HepG2 (cell line): ENCODE measurements at regions not wholly inside any gene's neighbourhood (a gene's known extent, or its start where the extent isn't known, plus 50 kb on each side); places are given as distances from the start of the nearest gene placed in this dataset.
"Not testable (repeated sequence)": the region's sequence is repeated elsewhere in the genome, so short reads cannot be mapped to it uniquely, and the experiment has no call there.

Source experiments
- ATAC-seq: fragments of 200-7000 bp; cut with Tn5 transposase; 3 replicates; pipeline ENCODE4 v1.9.1; 2020; ENCODE audit warnings: mild to moderate bottlenecking, moderate library complexity
- BruUV-seq: library from RNA; stranded (reverse); fragments of 400-500 nt; replicated peaks from 2 replicates; lab custom pipeline; 2021; lab: Mats Ljungman, UMichigan
- CTCF ChIA-PET: fragments of 300-600 bp; formaldehyde crosslinking; extraction: SDS; loops from one replicate; lab custom pipeline; 2021; ENCODE audit warnings: low total read pairs, inconsistent platforms, low intra/inter-chr PET ratio; lab: Yijun Ruan, JAX
- POLR2A ChIA-PET: fragments of 350-600 bp; sonication (Branson Sonifier 250); formaldehyde crosslinking; loops from one replicate; lab custom pipeline; 2020; ENCODE audit warnings: antibody characterized with exemption, inconsistent platforms; lab: Yijun Ruan, JAX
- DNase-seq: peaks from one replicate; pipeline ENCODE4 v3.0.0-alpha.2; 2015; ENCODE audit warnings: low spot score
- FAIRE-seq: peaks from 3 replicates; lab custom pipeline; 2011; peaks lifted over from hg19 to GRCh38; lab: Jason Lieb, UNC
- H2AFZ ChIP-seq: one replicate; pipeline ENCODE4 v1.6.1; 2011; ENCODE audit warnings: low read length, inconsistent platforms
- H3K27ac ChIP-seq: fragments of 300-600 bp; 3 replicates; pipeline ENCODE4 v1.8.0; 2011; ENCODE audit warnings: mixed run types, mild to moderate bottlenecking, mixed read lengths, low read length, inconsistent platforms; ENCODE audit not compliant: insufficient read depth; ENCODE audit errors: extremely low read length
- H3K27me3 ChIP-seq, 2 experiments: fragments of 200-600 bp in 1 of 2; 2 replicates in 1 of 2; 3 replicates in 1 of 2; pipeline versions ENCODE4 v1.6.0 to v1.8.0; 2011; ENCODE audit warnings: low read length in 2 of 2, mild to moderate bottlenecking in 2 of 2, moderate library complexity in 2 of 2, inconsistent platforms in 1 of 2; ENCODE audit not compliant: insufficient read depth in 2 of 2, control insufficient read depth in 1 of 2
- H3K36me3 ChIP-seq, 2 experiments: fragments of 200-600 bp in 1 of 2; replicated peaks in 1 of 2; 2 replicates in 1 of 2; 3 replicates in 1 of 2; pipeline versions ENCODE4 v1.5.1 to v1.8.0; 2011; ENCODE audit warnings: low read length in 2 of 2, inconsistent platforms in 1 of 2; ENCODE audit not compliant: insufficient read depth in 2 of 2, control insufficient read depth in 1 of 2
- H3K4me1 ChIP-seq: 2 replicates; pipeline ENCODE4 v1.5.1; 2012; ENCODE audit warnings: low read length, inconsistent platforms; ENCODE audit not compliant: insufficient read depth
- H3K4me2 ChIP-seq: 2 replicates; pipeline ENCODE4 v1.6.0; 2011; ENCODE audit warnings: low read depth, low read length, inconsistent platforms
- H3K4me3 ChIP-seq, 3 experiments: fragments of 200-600 bp in 1 of 3; sonication (generic), shearing (Covaris generic) in 1 of 3; replicated peaks in 1 of 3; 2 replicates each; pipeline ENCODE4 v1.5.1; 2011 to 2016; ENCODE audit warnings: low read length in 3 of 3, inconsistent platforms in 2 of 3, low read depth in 2 of 3, mild to moderate bottlenecking in 2 of 3, control low read depth in 1 of 3, mixed read lengths in 1 of 3; ENCODE audit not compliant: insufficient read depth in 1 of 3
- H3K79me2 ChIP-seq: one replicate; pipeline ENCODE4 v1.6.1; 2011; ENCODE audit warnings: low read length, inconsistent platforms; ENCODE audit not compliant: insufficient read depth
- H3K9ac ChIP-seq: 2 replicates; pipeline ENCODE4 v1.6.0; 2011; ENCODE audit warnings: mild to moderate bottlenecking, low read depth, low read length, inconsistent platforms; ENCODE audit not compliant: insufficient read depth
- H3K9me3 ChIP-seq: 2 replicates; pipeline ENCODE4 v1.5.1; 2012; ENCODE audit warnings: mild to moderate bottlenecking, low read length
- H4K20me1 ChIP-seq: 2 replicates; pipeline ENCODE4 v1.6.0; 2011; ENCODE audit warnings: inconsistent platforms, mild to moderate bottlenecking, low read length, moderate library complexity; ENCODE audit not compliant: insufficient read depth
- ASH2L ChIP-seq: fragments of 300-600, 200-600 bp; sonication (generic); IDR thresholded peaks from 2 replicates; pipeline ENCODE4 v1.7.0; 2017; ENCODE audit warnings: low read depth, mild to moderate bottlenecking, moderate library complexity, mixed read lengths, low read length; ENCODE audit not compliant: insufficient read length
- ATF7-NPFF ChIP-seq: sonication (generic); formaldehyde crosslinking; IDR thresholded peaks from 2 replicates; pipeline ENCODE4 v1.8.1; 2023; ENCODE audit warnings: mild to moderate bottlenecking, low read depth, missing genetic modification reagents, moderate library complexity
- EP300 ChIP-seq, 3 experiments: sonication (generic) in 1 of 3; formaldehyde crosslinking in 1 of 3; IDR thresholded peaks; 2 replicates each; pipeline versions ENCODE4 v1.5.1 to v1.6.1; 2011 to 2020; ENCODE audit warnings: low read depth in 2 of 3, low read length in 2 of 3, borderline replicate concordance in 1 of 3, improper control_type of control experiment in 1 of 3, mild to moderate bottlenecking in 1 of 3, missing genetic modification reagents in 1 of 3, moderate library complexity in 1 of 3
- FOXC1 ChIP-seq: sonication (generic); formaldehyde crosslinking; IDR thresholded peaks from 2 replicates; pipeline ENCODE4 v1.8.0; 2022; ENCODE audit warnings: mild to moderate bottlenecking, missing genetic modification reagents, borderline replicate concordance
- HDAC2 ChIP-seq: sonication (generic); formaldehyde crosslinking; IDR thresholded peaks from 2 replicates; pipeline ENCODE4 v1.4.0; 2020; ENCODE audit warnings: missing genetic modification reagents
- HIVEP1 ChIP-seq: sonication (generic); formaldehyde crosslinking; IDR thresholded peaks from 2 replicates; pipeline ENCODE4 v1.4.0; 2020; ENCODE audit warnings: mild to moderate bottlenecking, missing genetic modification reagents
- MEIS2 ChIP-seq: sonication (generic); formaldehyde crosslinking; IDR thresholded peaks from 2 replicates; pipeline ENCODE4 v1.9.0; 2021; ENCODE audit warnings: mild to moderate bottlenecking, missing genetic modification reagents
- ZNF317 ChIP-seq: sonication (generic); formaldehyde crosslinking; IDR thresholded peaks from 2 replicates; pipeline ENCODE4 v1.5.0; 2020; ENCODE audit warnings: mild to moderate bottlenecking, missing genetic modification reagents
- ZNF747 ChIP-seq: sonication (generic); formaldehyde crosslinking; IDR thresholded peaks from 2 replicates; pipeline ENCODE4 v1.8.1; 2023; ENCODE audit warnings: missing genetic modification reagents, mild to moderate bottlenecking, borderline replicate concordance
- WGBS: methylation state at CpG from one replicate; pipeline ENCODE4 v1.1.6; 2017; ENCODE audit warnings: low lambda C conversion rate; 5-methylcytosine and 5-hydroxymethylcytosine counted together
- in situ Hi-C: cut with HindIII; loops from 2 replicates; pipeline ENCODE4 v1.10.0; 2017; ENCODE audit warnings: low pct_unique_long_range_greater_than_20kb; ENCODE audit not compliant: extremely low pct_ligation_motif_present
- intact Hi-C: fragments of 100-400 bp; cut with micrococcal nuclease; formaldehyde crosslinking; loops from one replicate; pipeline ENCODE4 v1.10.0; 2022; ENCODE audit not compliant: unreplicated experiment

DNA sequence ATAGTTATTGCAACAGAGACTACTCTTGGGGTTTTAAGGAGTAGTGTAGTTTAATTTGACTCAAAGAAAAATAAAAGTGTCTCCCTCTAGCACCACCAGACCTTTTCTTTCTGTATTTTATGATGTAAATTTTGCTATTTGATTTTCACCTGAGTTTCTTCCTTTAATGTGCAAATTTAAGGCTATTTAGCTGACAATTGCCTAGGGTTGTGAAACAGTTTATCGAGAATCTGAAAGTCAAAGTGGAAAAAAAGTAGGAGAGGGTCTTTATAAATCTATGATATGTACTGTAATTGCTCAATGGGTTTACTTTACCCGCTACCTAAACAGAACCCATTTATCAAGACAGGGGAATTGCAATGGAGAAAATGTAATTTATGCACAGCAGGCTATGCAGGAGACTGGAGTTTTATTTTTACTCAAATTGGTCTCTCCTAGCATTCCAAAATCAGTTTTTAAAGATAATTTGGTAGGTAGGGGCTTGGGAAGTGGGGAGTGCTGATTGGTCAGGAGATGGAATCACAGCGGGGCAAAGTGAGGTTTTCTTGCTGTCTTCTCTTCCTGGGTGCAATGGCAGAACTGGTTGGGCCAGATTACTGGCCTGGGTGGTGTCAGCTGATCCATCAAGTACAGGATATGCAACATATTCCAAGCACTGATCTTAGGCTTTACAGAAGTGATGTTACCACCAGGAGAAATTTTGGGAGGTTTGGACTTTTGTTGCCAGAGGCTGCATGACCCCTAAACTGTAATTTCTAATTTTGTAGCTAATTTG is 228.6 kb upstream of the TACR3 start:
- Histone ChIP-seq H3K9me3 (peaks cover 10% of the 10 kb centered on the region), H3K27me3 (no peaks in the 10 kb centered on the region), H3K36me3 (no peaks in the 10 kb centered on the region), H3K9ac (no peak overlapping the region), H3K4me3 (no peak overlapping the region), H3K79me2 (no peaks in the 10 kb centered on the region), H2AFZ (no peak overlapping the region), H3K4me1 (no peaks in the 10 kb centered on the region), H4K20me1 (no peaks in the 10 kb centered on the region), H3K4me2 (no peak overlapping the region), H3K27ac (no peak overlapping the region)
- ATAC-seq = no peak
- TF ChIP-seq ZNF317 (CRISPR knock-in tag) = no peak
- TF ChIP-seq ASH2L = no peak
- no peak for TF ChIP-seq MEIS2
- no peak for TF ChIP-seq ATF7-NPFF (CRISPR knock-in tag)
- under 1% methylated on average over 3 of the region's 3 CpGs for WGBS
- FAIRE-seq = no peak
- ChIA-PET CTCF (no interaction called here), POLR2A (no interaction called here)
- in situ Hi-C loops (no loop called here), intact Hi-C loops (no loop called here)
- DNase-seq = no peak
- BruUV-seq = no TSS peak

DNA sequence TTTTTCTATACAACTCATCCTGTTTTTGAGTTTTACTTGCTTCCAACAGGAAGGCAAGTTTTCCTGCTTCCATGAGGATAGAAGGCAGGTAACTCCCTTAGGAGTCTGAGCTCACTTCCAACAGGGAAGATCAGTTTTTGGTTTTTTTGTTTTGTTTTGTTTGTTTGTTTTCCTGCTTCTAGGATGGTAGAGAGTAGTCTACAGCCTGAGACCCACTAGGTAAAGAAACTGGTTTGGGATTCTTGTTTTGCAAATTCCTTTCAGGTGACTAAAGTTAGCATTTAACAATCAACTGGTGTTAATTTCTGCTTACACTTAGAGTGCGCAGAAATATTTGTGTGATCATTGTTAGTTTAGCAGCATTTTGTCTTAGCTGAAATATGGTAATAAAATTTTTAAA is 227.8 kb upstream of the TACR3 start:
- ATAC-seq (no peak), FAIRE-seq (no peak), DNase-seq (no peak)
- in situ Hi-C loops = no loop called here
- WGBS = 97% methylated on average over 1 of the region's 1 CpG
- intact Hi-C loops = no loop called here
- H3K36me3 ChIP-seq = no peaks in the 10 kb centered on the region
- peaks cover 10% of the 10 kb centered on the region for H3K9me3 ChIP-seq
- H3K4me2 ChIP-seq = no peak overlapping the region
- no peaks in the 10 kb centered on the region for H3K79me2 ChIP-seq
- no peak overlapping the region for H3K9ac ChIP-seq
- no peak overlapping the region for H3K4me3 ChIP-seq
- H3K27me3 ChIP-seq = no peaks in the 10 kb centered on the region
- H2AFZ ChIP-seq = no peak overlapping the region
- POLR2A ChIA-PET = no interaction called here
- H4K20me1 ChIP-seq = no peaks in the 10 kb centered on the region
- H3K4me1 ChIP-seq = no peaks in the 10 kb centered on the region
- TF ChIP-seq HDAC2 (no peak), EP300 (IDR thresholded peaks at IDR 0.05; ENCODE audit: low read depth in 2 of 2, low read length in 2 of 2) (no peak), EP300 (CRISPR knock-in tag; IDR thresholded peaks at IDR 0.05; ENCODE audit: borderline replicate concordance) (no peak), ZNF747 (no peak), HIVEP1 (CRISPR knock-in tag) (no peak), FOXC1 (CRISPR knock-in tag) (no peak)
- CTCF ChIA-PET = no interaction called here
- H3K27ac ChIP-seq = no peak overlapping the region
- no TSS peak for BruUV-seq

DNA sequence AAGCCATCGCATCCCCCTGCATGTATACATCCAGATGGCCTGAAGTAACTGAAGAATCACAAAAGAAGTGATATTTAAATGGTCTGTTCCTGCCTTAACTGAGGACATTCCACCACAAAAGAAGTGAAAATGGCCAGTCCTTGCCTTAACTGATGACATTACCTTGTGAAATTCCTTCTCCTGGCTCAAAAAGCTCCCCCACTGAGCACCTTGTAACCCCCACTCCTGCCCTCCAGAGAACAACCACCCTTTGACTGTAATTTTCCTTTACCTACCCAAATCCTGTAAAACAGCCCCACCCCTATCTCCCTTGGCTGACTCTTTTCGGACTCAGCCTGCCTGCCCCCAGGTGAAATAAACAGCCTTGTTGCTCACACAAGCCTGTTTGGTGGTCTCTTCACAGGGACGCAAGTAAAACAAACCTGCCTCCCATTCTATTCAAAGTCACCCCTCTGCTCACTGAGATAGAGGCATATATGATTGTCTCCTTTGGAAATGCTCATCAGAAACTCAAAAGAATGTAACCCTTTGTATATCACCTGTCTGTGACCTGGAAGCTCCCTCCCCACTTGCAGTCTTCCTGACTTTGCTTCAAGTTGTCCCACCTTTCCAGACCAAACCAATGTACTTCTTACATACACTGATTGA is 227.0 kb upstream of the TACR3 start:
- CTCF ChIA-PET, in situ Hi-C loops, H3K27me3 ChIP-seq, H3K4me3 ChIP-seq, H4K20me1 ChIP-seq, BruUV-seq, H3K36me3 ChIP-seq, H3K4me1 ChIP-seq, H3K9ac ChIP-seq, H3K4me2 ChIP-seq, H3K79me2 ChIP-seq, ATAC-seq, FAIRE-seq, H3K9me3 ChIP-seq, DNase-seq, intact Hi-C loops, H3K27ac ChIP-seq, H2AFZ ChIP-seq, POLR2A ChIA-PET: not testable (repeated sequence)
- WGBS = 6% methylated on average over 3 of the region's 3 CpGs
